ENCODE measurements at regions not wholly inside any gene's neighbourhood (a gene's known extent, or its start where the extent isn't known, plus 50 kb on each side); places are given as distances from the start of the nearest gene placed in this dataset.

- WGBS (ENCODE audit: insufficient coverage, low lambda C conversion rate), result no CpG with 5 or more reads among the region's 1 CpG
- H3K27me3 ChIP-seq (ENCODE audit: control insufficient read depth, insufficient read depth, low read length), result no peaks in the 10 kb centered on the region
- no peaks in the 10 kb centered on the region for H3K9me3 ChIP-seq (ENCODE audit: control insufficient read depth, low read depth, low read length)
- no peak for DNase-seq
- H3K27ac ChIP-seq (ENCODE audit: low read length), result no peak overlapping the region
- H3K4me3 ChIP-seq (ENCODE audit: low read length), result no peak overlapping the region
- H3K36me3 ChIP-seq (ENCODE audit: control insufficient read depth, insufficient read depth, low read length), result no peaks in the 10 kb centered on the region
- H3K4me1 ChIP-seq (ENCODE audit: control insufficient read depth, insufficient read depth, low read length), result no peaks in the 10 kb centered on the region
Observed at GRCh38 chr3:168422843-168423242, 327.1 kb upstream of the GOLIM4 start.

- no peaks in the 10 kb centered on the region for H3K4me1 ChIP-seq (ENCODE audit: control insufficient read depth, insufficient read depth, low read length)
- no peaks in the 10 kb centered on the region for H3K9me3 ChIP-seq (ENCODE audit: control insufficient read depth, low read depth, low read length)
- no peaks in the 10 kb centered on the region for H3K27me3 ChIP-seq (ENCODE audit: control insufficient read depth, insufficient read depth, low read length)
- no peak for DNase-seq
- no peak overlapping the region for H3K27ac ChIP-seq (ENCODE audit: low read length)
- no peaks in the 10 kb centered on the region for H3K36me3 ChIP-seq (ENCODE audit: control insufficient read depth, insufficient read depth, low read length)
- WGBS (ENCODE audit: insufficient coverage, low lambda C conversion rate), result no CpG with 5 or more reads among the region's 2 CpGs
- H3K4me3 ChIP-seq (ENCODE audit: low read length), result no peak overlapping the region
Observed at GRCh38 chr3:168419091-168419490, 323.4 kb upstream of the GOLIM4 start.

GRCh38 chr3:168417016-168417415 lies 321.3 kb upstream of the GOLIM4 start:
- Histone ChIP-seq H3K27ac (ENCODE audit: low read length) (no peak overlapping the region), H3K4me3 (ENCODE audit: low read length) (no peak overlapping the region), H3K9me3 (ENCODE audit: control insufficient read depth, low read depth, low read length) (no peaks in the 10 kb centered on the region), H3K27me3 (ENCODE audit: control insufficient read depth, insufficient read depth, low read length) (no peaks in the 10 kb centered on the region), H3K4me1 (ENCODE audit: control insufficient read depth, insufficient read depth, low read length) (no peaks in the 10 kb centered on the region), H3K36me3 (ENCODE audit: control insufficient read depth, insufficient read depth, low read length) (no peaks in the 10 kb centered on the region)
- no CpG with 5 or more reads among the region's 1 CpG for WGBS (ENCODE audit: insufficient coverage, low lambda C conversion rate)
- DNase-seq, result no peak

GRCh38 chr3:168416446-168416845 lies 320.7 kb upstream of the GOLIM4 start:
- Histone ChIP-seq H3K36me3 (ENCODE audit: control insufficient read depth, insufficient read depth, low read length) (no peaks in the 10 kb centered on the region), H3K9me3 (ENCODE audit: control insufficient read depth, low read depth, low read length) (no peaks in the 10 kb centered on the region), H3K27ac (ENCODE audit: low read length) (no peak overlapping the region), H3K4me1 (ENCODE audit: control insufficient read depth, insufficient read depth, low read length) (no peaks in the 10 kb centered on the region), H3K4me3 (ENCODE audit: low read length) (no peak overlapping the region), H3K27me3 (ENCODE audit: control insufficient read depth, insufficient read depth, low read length) (no peaks in the 10 kb centered on the region)
- DNase-seq, result no peak
- 67% methylated on average over 1 of the region's 6 CpGs for WGBS (ENCODE audit: insufficient coverage, low lambda C conversion rate)

- Histone ChIP-seq H3K4me3 (ENCODE audit: low read length) (no peak overlapping the region), H3K27ac (ENCODE audit: low read length) (no peak overlapping the region), H3K36me3 (ENCODE audit: control insufficient read depth, insufficient read depth, low read length) (no peaks in the 10 kb centered on the region), H3K4me1 (ENCODE audit: control insufficient read depth, insufficient read depth, low read length) (no peaks in the 10 kb centered on the region), H3K9me3 (ENCODE audit: control insufficient read depth, low read depth, low read length) (no peaks in the 10 kb centered on the region), H3K27me3 (ENCODE audit: control insufficient read depth, insufficient read depth, low read length) (no peaks in the 10 kb centered on the region)
- no CpG with 5 or more reads among the region's 1 CpG for WGBS (ENCODE audit: insufficient coverage, low lambda C conversion rate)
- no peak for DNase-seq
Observed at GRCh38 chr3:168414149-168414548, 318.4 kb upstream of the GOLIM4 start.

- Histone ChIP-seq H3K36me3 (ENCODE audit: control insufficient read depth, insufficient read depth, low read length) (no peaks in the 10 kb centered on the region), H3K9me3 (ENCODE audit: control insufficient read depth, low read depth, low read length) (no peaks in the 10 kb centered on the region), H3K27ac (ENCODE audit: low read length) (no peak overlapping the region), H3K27me3 (ENCODE audit: control insufficient read depth, insufficient read depth, low read length) (no peaks in the 10 kb centered on the region), H3K4me1 (ENCODE audit: control insufficient read depth, insufficient read depth, low read length) (no peaks in the 10 kb centered on the region), H3K4me3 (ENCODE audit: low read length) (no peak overlapping the region)
- no peak for DNase-seq
Observed at GRCh38 chr3:168407381-168407780, 311.7 kb upstream of the GOLIM4 start.

- Histone ChIP-seq H3K36me3 (ENCODE audit: control insufficient read depth, insufficient read depth, low read length) (no peaks in the 10 kb centered on the region), H3K27me3 (ENCODE audit: control insufficient read depth, insufficient read depth, low read length) (no peaks in the 10 kb centered on the region), H3K4me3 (ENCODE audit: low read length) (no peak overlapping the region), H3K9me3 (ENCODE audit: control insufficient read depth, low read depth, low read length) (no peaks in the 10 kb centered on the region), H3K4me1 (ENCODE audit: control insufficient read depth, insufficient read depth, low read length) (no peaks in the 10 kb centered on the region), H3K27ac (ENCODE audit: low read length) (no peak overlapping the region)
- no peak for DNase-seq
- WGBS (ENCODE audit: insufficient coverage, low lambda C conversion rate), result no CpG with 5 or more reads among the region's 1 CpG
Observed at GRCh38 chr3:168405288-168405687, 309.6 kb upstream of the GOLIM4 start.

GRCh38 chr3:168398371-168399025 lies 302.8 kb upstream of the GOLIM4 start:
- DNase-seq, result no peak

GRCh38 chr3:168396861-168397260 lies 301.1 kb upstream of the GOLIM4 start:
- no peak for DNase-seq
- no CpG with 5 or more reads among the region's 1 CpG for WGBS (ENCODE audit: insufficient coverage, low lambda C conversion rate)
- Histone ChIP-seq H3K27ac (ENCODE audit: low read length) (no peak overlapping the region), H3K9me3 (ENCODE audit: control insufficient read depth, low read depth, low read length) (no peaks in the 10 kb centered on the region), H3K4me3 (ENCODE audit: low read length) (no peak overlapping the region), H3K4me1 (ENCODE audit: control insufficient read depth, insufficient read depth, low read length) (no peaks in the 10 kb centered on the region), H3K36me3 (ENCODE audit: control insufficient read depth, insufficient read depth, low read length) (no peaks in the 10 kb centered on the region), H3K27me3 (ENCODE audit: control insufficient read depth, insufficient read depth, low read length) (no peaks in the 10 kb centered on the region)

More at GRCh38 chr3:168398371-168399025, 302.8 kb upstream of the GOLIM4 start:
- no peaks in the 10 kb centered on the region for H3K4me1 ChIP-seq (ENCODE audit: control insufficient read depth, insufficient read depth, low read length)
- no peaks in the 10 kb centered on the region for H3K9me3 ChIP-seq (ENCODE audit: control insufficient read depth, low read depth, low read length)
- no peaks in the 10 kb centered on the region for H3K27me3 ChIP-seq (ENCODE audit: control insufficient read depth, insufficient read depth, low read length)
- H3K36me3 ChIP-seq (ENCODE audit: control insufficient read depth, insufficient read depth, low read length), result no peaks in the 10 kb centered on the region
- no peak overlapping the region for H3K27ac ChIP-seq (ENCODE audit: low read length)
- H3K4me3 ChIP-seq (ENCODE audit: low read length), result no peak overlapping the region

GRCh38 chr3:168395551-168395950 lies 299.8 kb upstream of the GOLIM4 start:
- Histone ChIP-seq H3K27me3 (ENCODE audit: control insufficient read depth, insufficient read depth, low read length) (no peaks in the 10 kb centered on the region), H3K4me3 (ENCODE audit: low read length) (no peak overlapping the region), H3K4me1 (ENCODE audit: control insufficient read depth, insufficient read depth, low read length) (no peaks in the 10 kb centered on the region), H3K27ac (ENCODE audit: low read length) (no peak overlapping the region), H3K9me3 (ENCODE audit: control insufficient read depth, low read depth, low read length) (no peaks in the 10 kb centered on the region), H3K36me3 (ENCODE audit: control insufficient read depth, insufficient read depth, low read length) (no peaks in the 10 kb centered on the region)
- DNase-seq, result no peak
- WGBS (ENCODE audit: insufficient coverage, low lambda C conversion rate), result no CpG with 5 or more reads among the region's 2 CpGs

- H3K9me3 ChIP-seq (ENCODE audit: control insufficient read depth, low read depth, low read length), result no peaks in the 10 kb centered on the region
- H3K27ac ChIP-seq (ENCODE audit: low read length), result no peak overlapping the region
- WGBS (ENCODE audit: insufficient coverage, low lambda C conversion rate), result 100% methylated on average over 1 of the region's 2 CpGs
- H3K36me3 ChIP-seq (ENCODE audit: control insufficient read depth, insufficient read depth, low read length), result no peaks in the 10 kb centered on the region
- no peaks in the 10 kb centered on the region for H3K27me3 ChIP-seq (ENCODE audit: control insufficient read depth, insufficient read depth, low read length)
- H3K4me3 ChIP-seq (ENCODE audit: low read length), result no peak overlapping the region
- no peak for DNase-seq
- H3K4me1 ChIP-seq (ENCODE audit: control insufficient read depth, insufficient read depth, low read length), result no peaks in the 10 kb centered on the region
Observed at GRCh38 chr3:168394439-168394838, 298.7 kb upstream of the GOLIM4 start.

Measured in large intestine (tissue), 3 donors.